HG03571 (cell line): ENCODE measurements at regions not wholly inside any gene's neighbourhood (a gene's known extent, or its start where the extent isn't known, plus 50 kb on each side); places are given as distances from the start of the nearest gene placed in this dataset.
A peak's percentile ranks its signal among the peaks of the same experiment; 100 is the strongest.

ENCODE experiments used
- ATAC-seq: cut with Tn5 transposase; IDR thresholded peaks from one replicate; pipeline ENCODE4 v1.9.1; 2021; ENCODE audit not compliant: unreplicated experiment

DNA sequence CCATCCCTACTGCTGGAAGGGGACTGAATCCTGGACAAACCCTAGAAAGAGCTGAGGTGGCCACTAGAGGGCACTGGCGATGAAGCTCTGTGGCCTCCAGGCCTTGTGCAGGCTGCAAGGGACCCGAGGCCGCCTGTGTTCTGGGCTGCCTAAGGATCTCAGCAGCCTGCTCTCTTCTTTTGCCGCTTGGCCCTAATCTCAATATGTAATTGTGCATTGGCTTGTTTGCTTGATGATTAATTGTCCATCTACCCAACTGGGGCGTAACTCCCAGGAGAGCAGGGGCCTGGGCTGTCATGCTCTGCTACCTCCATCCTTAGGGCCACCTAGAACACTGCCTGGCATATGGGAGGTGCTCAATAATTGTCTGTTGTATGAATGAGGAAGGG is 73.8 kb downstream of the SYNE3 start:
- peak; percentile 88 for ATAC-seq

DNA sequence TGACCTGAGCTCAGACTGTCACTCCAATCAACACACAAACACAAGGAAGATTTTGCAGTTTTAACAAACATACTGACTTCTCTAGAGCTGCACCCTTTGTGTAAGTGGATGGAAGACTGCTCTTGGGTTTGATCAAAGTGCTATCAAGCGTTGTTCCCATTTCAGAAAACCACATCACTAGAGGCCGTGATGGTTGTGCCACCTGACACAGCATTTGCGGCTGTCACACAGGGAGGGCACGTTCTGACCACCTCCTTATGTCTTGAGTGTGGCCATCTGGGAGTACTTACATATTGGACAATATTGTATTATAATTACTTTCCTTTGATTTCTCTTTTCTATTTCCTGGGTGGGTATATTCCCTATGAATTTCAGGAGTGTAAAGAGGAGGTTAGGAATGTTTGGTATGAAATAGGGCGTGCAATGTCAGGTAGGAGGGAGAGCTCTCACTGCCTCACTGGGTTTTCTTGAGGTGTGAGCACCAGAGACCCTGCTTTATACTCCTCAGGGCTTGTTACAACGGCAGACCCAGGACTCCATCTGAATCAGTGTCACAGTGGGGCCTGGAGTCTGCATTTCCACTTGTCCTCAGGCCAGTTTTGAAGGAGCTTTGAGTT is 74.3 kb downstream of the SYNE3 start:
- ATAC-seq, result peak; percentile 13

DNA sequence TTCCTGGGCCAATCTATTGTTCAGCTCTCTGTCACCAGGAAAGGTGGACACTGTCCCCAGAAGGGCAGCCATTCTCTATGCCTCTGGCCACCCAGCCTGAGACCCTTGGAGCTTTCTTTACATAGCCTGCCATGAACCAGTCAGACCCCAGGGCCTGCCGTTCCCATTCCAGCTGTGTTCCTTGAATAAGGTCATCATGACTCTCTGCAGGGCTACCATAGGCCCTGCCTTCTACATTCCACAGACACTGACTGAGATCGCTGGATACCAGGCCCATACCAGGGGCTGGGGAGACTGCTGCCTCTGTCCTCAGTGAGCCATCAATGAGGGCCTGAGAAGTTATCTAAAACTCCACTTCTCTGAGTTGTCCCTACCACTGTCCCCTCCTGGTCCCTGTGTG is 75.5 kb downstream of the SYNE3 start:
- ATAC-seq, result no peak

DNA sequence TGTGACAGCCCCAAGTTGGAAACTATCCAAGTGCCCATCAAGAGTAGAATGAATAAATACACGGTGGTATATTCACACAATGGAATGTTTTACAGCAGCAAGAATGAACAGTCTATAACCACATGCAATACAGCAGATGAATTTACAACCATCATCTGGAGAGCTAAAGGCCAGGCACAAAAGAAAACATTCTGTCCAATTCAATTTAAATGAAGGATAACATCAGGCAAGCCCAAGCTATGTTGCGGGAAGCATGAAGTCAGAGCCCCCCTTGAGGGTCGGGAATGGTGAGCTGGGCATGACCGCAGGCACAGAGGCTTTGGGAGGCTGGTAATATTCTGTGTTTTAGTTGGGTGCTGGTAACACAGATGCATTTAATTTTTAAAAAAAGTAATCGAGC is 76.0 kb downstream of the SYNE3 start:
- no peak for ATAC-seq

DNA sequence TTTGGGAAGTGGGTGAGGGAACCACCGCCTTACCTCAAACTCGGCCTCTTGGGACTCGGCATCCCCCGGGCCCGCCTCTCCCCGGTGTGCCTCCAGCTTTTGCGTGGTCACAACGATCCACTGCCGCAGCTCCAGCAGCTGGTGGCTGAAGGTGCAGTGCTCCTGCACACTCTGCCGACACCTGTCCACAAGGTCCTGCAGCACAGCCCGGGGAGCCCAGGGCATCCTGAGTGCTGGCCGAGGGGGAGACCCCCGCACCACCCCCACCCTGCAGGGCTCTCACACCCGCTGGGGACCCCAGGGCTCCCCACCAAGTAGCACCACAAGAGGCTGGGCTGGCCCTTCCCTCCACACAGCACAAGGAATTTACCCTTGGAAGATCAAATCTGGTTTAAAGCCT is 76.6 kb downstream of the SYNE3 start:
- no peak for ATAC-seq

DNA sequence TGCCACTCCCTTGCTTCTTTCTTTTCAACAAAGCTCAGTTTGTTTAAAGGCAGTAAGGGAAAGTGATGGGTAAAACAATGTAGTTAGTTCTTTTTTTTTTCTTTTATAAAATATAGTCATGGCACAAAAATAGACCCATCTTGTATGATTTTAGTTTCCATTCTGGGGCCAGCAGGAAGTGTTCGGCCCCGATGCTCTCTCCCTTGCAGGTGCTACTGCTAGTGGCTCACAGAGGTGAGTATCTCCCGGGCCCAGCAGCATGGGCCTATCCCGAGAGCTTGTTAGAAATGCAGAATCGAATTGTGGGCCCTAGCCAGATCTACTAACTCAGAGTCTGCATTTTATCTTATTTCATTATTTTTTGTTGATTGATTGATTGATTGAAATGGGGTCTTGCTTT is 78.7 kb downstream of the SYNE3 start:
- no peak for ATAC-seq

DNA sequence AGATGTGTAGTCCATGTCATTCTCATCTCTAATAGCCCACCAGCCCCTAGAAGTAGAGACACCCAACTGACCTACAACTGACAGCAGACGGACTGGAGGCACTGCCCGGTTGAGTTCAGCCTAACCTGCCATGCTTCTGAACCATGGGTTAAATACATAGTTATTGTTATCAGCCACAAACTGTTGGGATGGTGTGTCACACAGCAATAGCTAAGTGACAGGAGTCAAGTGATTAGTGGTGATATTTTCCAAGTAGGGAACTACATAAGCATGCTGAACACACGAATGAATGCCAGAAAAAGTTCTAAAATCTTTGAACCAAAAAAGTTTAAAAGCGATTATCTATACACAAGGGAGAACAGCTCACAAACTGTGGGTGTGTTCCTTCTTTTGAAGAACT is 80.1 kb downstream of the SYNE3 start:
- no peak for ATAC-seq

DNA sequence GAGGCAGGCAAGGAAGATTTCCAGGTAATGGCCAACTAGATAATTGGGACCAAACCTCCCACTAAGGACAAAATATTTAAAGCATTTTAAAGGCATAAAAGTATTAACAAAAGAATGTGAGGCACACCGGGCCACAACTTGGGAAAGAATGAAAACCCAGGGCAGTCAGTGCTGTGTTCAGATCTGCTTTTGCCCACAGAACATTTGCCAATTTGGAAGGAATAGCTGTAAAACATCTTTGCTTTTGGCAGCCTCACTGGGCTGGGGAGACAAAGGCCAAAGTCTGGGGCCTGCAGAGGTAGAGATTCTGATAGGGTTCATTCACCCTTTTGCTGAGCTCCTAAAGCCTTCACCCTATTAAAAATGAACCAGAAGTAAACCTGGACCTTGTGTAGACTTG is 82.3 kb downstream of the SYNE3 start:
- no peak for ATAC-seq

DNA sequence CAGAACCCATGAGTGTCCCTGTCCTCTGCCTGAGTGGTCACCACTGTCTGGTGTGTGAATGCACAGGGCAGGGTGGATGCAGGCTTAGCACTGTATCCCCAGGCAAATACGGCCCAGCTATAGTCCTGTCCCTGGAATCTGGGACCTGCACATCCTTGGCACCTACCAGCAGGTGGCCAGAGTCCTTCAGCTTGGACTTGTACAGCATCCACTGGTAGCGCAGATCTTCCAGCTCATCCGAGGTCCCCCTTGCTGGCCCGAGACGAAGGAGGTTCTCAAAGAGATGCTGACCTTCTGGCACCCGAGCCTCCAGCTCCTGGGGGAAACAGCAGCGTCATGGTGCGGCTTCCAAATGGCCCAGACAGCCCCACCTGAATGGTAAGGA is 83.4 kb downstream of the SYNE3 start:
- no peak for ATAC-seq

DNA sequence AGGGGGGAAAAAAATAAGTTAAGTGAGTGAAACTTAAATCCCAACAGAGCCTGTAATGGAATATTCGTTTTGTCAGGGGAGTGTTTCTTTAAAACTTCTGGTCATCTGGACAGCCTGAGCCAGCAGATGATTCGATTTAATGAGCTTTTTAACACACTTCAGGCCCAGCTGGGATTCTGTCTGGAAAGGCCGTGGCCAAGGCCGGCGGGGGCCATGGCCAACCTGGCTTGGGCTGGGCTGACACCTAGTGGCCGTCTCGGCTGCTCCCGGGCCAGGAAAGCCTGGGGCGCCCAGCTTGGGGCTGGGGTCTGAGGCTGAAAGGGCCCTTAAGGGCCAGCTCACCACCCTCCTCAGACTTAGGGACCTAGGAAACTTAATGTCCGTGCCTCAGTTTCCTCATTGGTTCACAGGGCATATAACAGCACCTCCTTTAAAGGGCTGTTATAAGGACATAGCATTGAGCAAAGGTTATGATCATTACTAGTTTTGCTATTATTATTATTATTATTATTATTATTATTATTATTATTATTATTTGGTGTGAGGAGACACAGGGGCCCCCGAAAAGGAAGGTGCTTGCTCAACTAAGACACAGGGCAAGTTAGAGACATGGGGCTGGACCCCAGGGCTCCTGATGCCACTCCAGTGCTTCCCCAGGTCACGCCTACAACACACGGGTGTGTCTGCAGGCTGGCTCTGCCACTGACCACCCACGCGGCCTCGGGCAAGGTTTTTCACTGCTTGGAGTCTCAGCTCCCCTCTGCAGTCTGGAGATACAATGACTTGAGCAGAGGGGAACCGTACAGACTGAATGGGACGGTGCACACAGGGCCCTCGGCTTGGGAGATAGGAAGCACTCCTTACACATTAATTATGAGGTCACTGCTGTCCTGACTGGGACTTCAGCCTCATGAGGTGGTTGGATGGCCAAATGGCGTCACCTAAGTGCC is 84.0 kb downstream of the SYNE3 start:
- no peak for ATAC-seq

DNA sequence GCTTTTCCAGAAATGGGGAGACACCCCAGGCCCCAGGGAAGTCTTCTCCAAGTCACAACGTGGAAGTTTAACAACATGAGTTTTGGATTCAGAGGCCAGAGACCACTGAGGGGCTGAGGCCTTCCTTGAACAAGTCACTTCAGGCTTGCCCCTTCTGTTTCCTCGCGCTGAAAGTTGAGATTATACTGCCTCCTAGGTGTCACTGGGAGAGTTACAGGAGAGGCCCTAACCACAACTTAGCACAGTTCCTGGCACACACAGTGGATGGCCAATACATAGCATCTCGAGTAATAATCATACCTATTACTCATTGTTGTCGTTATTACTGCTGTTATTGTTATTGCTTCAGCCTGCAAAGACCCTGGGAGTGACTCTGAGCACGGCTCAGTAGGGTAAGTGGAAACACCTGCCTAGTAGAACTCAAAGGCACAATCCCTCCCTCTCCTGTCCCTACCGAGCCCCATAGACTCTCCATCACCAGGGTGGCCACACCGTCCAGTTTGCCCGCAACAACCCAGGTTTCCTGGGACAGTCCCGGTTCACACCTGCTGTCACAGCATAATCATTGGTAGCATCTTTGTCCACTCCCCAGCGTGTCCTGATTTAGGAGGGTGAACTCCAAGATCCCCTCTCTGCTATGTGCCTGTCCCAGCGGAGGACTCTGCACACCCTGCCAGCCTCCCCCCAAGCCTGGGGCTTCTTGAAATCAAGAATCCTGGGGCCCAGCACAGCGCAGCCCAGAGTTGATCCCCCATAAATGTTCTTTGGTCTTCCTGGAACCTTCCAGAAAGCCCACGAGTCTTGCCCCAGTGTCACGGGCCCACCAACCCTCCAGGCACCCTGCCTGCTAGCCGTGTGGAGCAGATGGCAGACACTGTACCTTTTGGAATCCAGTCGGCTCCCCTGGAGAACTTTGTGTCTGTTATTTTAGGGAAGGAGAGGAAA is 85.0 kb downstream of the SYNE3 start:
- no peak for ATAC-seq

DNA sequence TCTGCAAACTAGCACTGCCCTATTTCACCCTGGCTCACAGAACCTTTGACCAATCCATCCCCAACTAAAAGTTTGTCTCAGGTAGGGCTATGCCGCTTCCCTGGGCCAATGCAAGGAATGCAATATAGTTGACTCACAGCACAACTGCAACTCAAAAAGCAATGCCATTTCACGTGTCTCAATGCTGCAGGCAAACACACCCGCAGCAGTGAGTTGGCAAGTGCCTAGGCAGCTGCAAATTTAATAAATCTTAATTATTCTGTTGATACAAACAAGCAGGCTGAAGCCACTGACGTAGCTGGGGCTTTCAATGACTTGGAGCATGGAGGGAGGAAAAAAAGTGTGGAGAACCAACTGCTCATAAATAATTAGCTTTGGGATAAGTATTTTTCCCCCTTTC is 87.9 kb downstream of the SYNE3 start:
- no peak for ATAC-seq

DNA sequence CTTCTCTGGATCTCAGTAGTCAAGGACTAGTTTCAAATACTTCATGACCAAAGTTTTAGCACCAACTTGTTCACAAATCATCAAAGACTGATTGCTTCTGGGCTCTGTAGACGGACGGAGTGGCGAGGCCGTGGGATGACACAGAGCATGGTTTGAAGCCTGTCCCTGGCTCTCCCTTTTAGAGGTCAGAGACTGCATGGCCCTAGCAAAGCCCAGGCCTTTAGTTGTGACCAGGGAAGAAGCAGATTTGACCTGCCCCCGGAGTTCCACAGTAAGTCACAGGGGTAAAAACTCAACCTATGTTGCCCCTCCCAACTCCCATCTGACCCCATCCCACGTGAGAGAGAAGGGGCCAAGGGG is 90.4 kb downstream of the SYNE3 start:
- no peak for ATAC-seq

DNA sequence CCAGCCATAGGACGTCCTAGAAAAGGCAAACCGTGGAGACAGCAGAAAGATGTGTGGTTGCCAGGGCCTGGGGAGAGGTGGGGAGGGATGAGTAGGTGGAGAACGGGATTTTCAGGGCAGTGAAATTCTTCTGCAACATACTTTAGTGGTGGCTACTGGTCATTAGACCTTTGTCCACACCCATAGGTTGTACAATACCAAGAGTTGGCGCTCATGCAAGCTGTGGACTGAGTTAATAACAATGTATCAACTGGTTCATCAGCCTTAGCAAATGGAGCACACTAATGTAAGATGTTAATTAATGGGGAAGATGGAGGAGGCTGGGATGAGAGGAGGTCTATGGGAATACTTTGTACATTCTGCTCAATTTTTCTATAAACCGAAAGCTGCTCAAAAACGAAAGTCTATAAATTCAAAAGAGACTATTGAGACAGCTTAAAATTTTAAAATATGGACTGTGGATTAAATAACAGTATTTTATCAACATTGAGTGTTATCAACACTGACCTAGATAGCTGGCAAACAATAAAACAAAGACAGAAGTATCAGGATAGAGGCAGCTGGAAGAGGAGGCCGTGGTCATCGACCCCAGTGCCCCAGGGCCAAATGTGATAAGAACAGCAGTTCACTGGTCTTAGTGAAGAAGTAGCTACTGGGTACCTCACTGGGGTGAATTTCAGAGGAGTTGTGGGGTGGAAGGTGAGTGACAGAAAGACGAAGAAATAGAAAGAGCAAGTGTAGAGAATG is 90.9 kb downstream of the SYNE3 start:
- ATAC-seq, result no peak

DNA sequence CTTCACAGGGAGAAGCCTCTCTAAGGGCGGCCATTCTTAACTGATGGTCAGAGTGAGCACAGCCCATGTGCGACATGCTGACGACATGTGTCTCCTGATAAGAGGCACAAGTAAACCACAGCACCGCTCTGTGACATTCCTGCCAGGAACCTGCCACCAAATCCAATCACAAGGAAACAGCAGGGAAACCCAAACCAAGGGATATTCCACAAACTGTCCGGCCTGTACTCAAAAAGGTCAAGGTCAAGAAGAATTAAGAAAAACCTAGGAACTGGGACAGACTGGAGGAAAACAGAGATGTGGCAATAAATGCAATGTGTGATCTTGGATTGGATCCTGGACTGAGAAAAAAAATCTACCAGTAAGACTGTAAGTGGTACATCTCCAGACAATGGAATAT is 91.9 kb downstream of the SYNE3 start:
- ATAC-seq, result no peak

DNA sequence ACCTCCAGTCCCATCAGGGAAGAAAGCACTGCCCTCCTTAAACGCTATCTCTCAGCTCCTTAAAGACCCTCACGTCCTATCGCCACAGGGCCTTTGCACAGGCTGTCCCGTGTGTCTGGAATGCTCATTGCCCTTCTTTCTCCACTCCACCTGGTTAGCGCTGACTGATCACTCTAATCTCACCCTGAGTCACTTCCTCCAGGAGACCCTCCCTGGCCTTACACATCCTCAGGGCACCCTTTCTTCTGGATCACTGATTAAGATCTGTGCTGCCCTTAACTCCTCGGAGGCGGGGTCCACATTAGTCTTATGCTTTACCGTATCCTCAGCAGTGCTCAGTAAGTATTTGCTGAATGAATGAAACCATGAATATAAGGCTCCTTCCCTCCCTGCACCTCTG is 94.7 kb downstream of the SYNE3 start:
- ATAC-seq, result no peak

DNA sequence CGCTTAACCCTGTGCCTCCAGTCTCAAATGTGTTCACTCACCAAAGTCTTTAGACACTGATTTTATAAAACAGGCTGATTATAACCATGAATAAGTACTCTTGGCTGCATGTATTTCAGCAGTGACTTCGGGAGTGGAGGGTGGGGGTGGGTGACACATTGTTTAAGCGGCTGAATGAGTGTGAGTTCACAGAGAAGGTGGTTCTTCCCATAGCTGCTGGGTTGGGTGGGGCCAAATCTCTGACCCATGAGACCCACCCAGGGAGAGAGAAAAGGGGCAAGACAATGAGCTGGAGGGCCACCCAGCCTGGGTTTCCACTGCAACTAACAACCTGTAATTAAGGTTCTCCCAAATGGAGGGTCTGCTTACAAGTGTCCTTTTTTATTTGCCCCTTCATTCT is 96.4 kb downstream of the SYNE3 start:
- ATAC-seq, result no peak

DNA sequence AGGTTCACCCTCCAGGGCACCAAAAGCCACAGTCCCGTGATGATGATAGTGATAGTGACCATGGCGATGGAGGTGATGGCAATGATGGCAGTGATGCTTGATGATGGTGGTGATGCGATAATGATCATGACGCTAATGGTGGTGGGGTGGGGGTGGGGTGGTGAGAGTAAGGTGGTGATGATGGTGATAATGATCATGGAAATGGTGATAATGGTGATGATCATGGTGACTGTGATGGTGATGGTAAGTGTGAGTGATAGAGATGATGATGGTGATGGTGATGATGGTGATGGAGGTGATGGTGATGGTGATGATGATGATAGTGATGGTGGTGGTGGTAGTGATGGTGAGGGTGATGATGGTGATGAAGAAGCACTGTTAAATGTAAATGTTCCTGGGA is 96.9 kb downstream of the SYNE3 start:
- no peak for ATAC-seq

DNA sequence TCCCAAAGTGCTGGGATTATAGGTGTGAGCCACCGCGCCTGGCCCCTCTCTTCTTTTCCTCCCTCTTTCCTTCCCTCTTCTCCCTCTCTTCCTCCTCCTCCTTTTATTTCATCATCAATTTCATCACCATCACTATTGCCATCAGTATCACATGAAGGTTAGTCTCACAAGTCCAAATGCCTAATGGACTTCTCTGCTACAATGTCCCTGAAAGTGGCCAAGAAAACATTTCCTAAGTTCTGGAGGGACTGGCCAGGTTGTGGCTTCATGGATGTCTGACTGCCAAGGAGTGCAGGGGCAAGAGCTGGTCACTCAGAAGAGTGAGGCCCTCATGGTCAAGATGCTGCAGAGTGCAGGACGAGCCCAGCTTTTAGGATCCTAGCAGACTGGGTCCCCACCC is 97.6 kb downstream of the SYNE3 start:
- ATAC-seq, result no peak

DNA sequence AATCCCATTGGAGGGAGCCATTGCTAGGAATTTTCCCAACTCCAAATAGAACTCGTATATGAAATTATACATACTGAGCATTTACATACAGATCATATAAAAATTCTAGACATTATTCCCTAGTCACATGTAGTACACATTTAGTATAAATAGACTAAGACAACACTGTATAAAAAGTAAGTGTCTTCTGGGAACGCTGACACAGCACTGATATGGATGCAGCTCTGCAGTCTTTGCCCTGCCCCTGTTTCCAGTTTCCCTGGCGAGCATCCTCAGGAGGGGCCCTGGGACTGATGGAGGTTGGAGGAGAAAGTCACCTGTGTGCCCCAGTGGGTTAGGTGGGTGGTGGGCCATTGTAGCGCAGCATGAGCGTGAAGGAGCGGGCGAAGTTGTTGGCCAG is 97.8 kb upstream of the CLMN start:
- ATAC-seq, result no peak

DNA sequence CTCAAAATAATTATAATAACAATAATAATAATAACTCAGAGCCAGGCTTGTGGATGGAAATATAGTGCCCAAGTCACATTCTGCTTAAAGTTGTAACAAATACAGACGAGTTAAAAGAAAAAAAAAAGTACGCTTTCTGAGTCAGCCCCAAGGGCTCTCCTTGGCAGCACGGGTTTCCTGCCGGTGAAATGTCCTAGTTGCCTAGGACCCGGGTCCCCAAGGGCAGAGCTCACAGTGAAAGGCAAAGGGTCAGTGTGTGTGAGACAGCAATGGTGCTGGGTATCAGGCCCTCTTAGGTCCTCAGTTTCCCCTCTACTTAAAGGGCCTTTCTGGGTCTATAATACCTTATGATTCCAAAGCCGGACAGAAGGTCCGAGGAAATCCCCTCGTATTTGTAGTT is 96.3 kb upstream of the CLMN start:
- ATAC-seq, result no peak
